ENCODE measurements at regions not wholly inside any gene's neighbourhood (a gene's known extent, or its start where the extent isn't known, plus 50 kb on each side); places are given as distances from the start of the nearest gene placed in this dataset.

DNA sequence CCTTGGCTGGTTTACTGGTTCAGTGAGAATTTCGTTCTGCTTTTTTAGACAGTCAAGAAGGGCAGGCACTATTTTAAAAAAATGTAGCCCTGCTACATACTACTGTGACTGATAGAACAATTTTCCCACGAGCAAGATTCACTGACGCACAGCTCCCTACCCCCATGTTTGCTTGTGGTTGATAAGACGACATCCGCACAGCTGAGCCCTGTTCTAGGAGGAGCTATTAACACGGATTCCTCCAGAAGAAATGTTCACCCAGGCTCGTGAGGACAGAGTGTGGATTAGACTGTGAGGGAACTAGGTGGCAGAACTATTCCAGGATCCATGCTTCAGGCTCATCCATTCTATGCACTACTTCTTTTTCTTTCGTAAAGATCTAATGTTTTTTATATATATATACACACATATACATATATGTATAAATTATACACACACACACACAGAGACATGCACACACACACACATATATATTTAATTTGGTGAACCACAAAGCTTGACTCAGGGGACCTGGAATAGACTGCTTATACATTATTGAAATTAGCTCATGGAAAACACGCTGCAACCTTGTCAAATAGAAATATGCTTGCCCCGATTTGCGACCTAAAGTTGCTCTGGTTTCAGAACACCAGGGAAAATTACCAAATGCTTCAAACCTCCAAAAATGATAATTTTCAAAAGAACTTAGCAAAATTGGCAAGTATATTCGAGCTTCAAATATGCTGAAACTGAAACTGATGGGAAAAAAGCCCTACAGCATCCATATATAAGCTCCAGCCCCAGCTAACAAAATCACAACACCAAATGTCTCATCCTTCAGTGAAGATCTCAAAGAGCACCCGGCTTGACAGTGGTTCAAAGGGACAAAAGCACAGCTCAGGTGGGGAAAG, 370.4 kb downstream of the SOCS6 start:
- H3K27ac ChIP-seq: no peak overlapping the region
- intact Hi-C loops (cut with DNase I; ENCODE audit: low total_unique reads) (no loop called here), in situ Hi-C loops (cut with MboI; ENCODE audit: low sequenced_read_pairs in 4 of 4) (no loop called here)
- no peak overlapping the region for H3K4me3 ChIP-seq
- H3K36me3 ChIP-seq: no peaks in the 10 kb centered on the region
- no peak for DNase-seq
- no peaks in the 10 kb centered on the region for H3K9me3 ChIP-seq
- H3K4me1 ChIP-seq: no peaks in the 10 kb centered on the region
- TF ChIP-seq, protein P1, sequence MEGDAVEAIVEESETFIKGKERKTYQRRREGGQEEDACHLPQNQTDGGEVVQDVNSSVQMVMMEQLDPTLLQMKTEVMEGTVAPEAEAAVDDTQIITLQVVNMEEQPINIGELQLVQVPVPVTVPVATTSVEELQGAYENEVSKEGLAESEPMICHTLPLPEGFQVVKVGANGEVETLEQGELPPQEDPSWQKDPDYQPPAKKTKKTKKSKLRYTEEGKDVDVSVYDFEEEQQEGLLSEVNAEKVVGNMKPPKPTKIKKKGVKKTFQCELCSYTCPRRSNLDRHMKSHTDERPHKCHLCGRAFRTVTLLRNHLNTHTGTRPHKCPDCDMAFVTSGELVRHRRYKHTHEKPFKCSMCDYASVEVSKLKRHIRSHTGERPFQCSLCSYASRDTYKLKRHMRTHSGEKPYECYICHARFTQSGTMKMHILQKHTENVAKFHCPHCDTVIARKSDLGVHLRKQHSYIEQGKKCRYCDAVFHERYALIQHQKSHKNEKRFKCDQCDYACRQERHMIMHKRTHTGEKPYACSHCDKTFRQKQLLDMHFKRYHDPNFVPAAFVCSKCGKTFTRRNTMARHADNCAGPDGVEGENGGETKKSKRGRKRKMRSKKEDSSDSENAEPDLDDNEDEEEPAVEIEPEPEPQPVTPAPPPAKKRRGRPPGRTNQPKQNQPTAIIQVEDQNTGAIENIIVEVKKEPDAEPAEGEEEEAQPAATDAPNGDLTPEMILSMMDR (IDR thresholded peaks at IDR 0.05 in 4 of 5, conservative IDR thresholded peaks at IDR 0.05 in 1 of 5): no peak
- TF ChIP-seq POLR2A (IDR thresholded peaks at IDR 0.05): no peak
- ATAC-seq: no peak
- no peaks in the 10 kb centered on the region for H3K27me3 ChIP-seq

DNA sequence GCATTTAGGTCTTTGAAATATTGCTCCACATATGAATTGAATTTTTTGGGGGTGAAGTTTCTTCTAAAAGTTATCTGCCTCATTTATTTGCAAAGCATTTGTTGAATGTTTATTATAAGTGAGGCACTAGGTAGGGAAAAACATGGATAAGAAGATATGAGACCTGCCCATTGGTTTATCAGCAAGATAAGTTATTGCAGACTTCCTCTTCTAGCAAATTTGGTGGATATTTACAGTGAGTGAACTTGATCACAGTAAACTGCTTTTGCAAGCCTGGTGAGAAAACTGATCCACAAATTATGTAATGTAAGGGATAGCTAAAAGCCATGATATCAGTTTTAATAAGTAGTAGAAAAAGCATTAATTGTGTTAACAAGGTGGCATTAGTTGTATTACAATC, 364.8 kb downstream of the SOCS6 start:
- no peaks in the 10 kb centered on the region for H3K4me1 ChIP-seq

DNA sequence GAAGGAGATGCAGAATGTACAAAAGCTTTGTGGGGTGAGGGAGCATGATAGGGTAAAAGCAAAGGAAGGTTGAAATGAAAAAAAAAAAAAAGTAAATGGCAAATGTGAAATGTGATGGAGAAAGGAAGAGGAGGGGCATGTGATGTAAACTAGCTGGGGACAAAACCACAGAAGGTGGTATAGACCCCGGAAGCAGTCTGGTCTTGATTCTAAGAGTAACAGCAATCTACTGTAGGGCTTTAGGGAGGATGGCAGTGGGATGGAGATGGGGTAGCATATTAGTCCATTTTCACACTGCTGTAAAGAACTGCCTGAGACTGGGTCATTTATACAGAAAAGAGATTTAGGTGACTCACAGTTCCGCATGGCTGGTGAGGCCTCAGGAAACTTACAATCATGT, 362.0 kb downstream of the SOCS6 start:
- ATAC-seq (no peak), DNase-seq (no peak)
- no peak overlapping the region for H3K27ac ChIP-seq
- no peaks in the 10 kb centered on the region for H3K36me3 ChIP-seq
- no peaks in the 10 kb centered on the region for H3K9me3 ChIP-seq
- intact Hi-C loops (cut with DNase I; ENCODE audit: low total_unique reads): no loop called here
- H3K27me3 ChIP-seq: no peaks in the 10 kb centered on the region
- no peak overlapping the region for H3K4me3 ChIP-seq
- in situ Hi-C loops (cut with MboI; ENCODE audit: low sequenced_read_pairs in 4 of 4): no loop called here
- H3K4me1 ChIP-seq: no peaks in the 10 kb centered on the region
- TF ChIP-seq, protein P1 (IDR thresholded peaks at IDR 0.05 in 4 of 5, conservative IDR thresholded peaks at IDR 0.05 in 1 of 5): no peak
- TF ChIP-seq POLR2A (IDR thresholded peaks at IDR 0.05): no peak

More for the DNA sequence above, 364.8 kb downstream of the SOCS6 start:
- no peaks in the 10 kb centered on the region for H3K9me3 ChIP-seq
- H3K4me3 ChIP-seq: no peak overlapping the region
- no peak overlapping the region for H3K27ac ChIP-seq
- in situ Hi-C loops (cut with MboI; ENCODE audit: low sequenced_read_pairs in 4 of 4) (no loop called here), intact Hi-C loops (cut with DNase I; ENCODE audit: low total_unique reads) (no loop called here)
- TF ChIP-seq, protein P1 (IDR thresholded peaks at IDR 0.05 in 4 of 5, conservative IDR thresholded peaks at IDR 0.05 in 1 of 5): no peak
- TF ChIP-seq POLR2A (IDR thresholded peaks at IDR 0.05): no peak
- no peaks in the 10 kb centered on the region for H3K27me3 ChIP-seq
- DNase-seq (no peak), ATAC-seq (no peak)
- H3K36me3 ChIP-seq: no peaks in the 10 kb centered on the region

DNA sequence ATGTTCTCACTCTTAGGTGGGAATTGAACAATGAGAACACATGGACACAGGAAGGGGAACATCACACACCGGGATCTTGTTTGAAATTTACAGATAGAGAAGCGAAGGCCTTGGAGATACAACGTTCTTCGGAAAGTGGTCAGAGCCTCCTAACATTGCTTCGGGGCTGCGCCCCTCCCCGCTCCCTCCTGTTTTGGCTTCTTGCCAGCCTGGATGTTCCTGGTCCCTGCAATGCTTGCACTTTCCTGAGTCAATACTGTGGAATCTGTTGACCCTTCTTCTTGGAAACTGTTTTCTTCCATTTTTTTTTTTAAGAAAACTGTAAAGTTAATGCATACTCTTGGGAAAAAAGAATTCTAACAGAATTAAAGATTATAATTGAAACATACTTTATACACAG, 360.8 kb downstream of the SOCS6 start:
- H3K4me1 ChIP-seq: no peaks in the 10 kb centered on the region
- no peaks in the 10 kb centered on the region for H3K36me3 ChIP-seq
- TF ChIP-seq, protein P1 (IDR thresholded peaks at IDR 0.05 in 4 of 5, conservative IDR thresholded peaks at IDR 0.05 in 1 of 5): no peak
- TF ChIP-seq POLR2A (IDR thresholded peaks at IDR 0.05): no peak
- in situ Hi-C loops (cut with MboI; ENCODE audit: low sequenced_read_pairs in 4 of 4) (no loop called here), intact Hi-C loops (cut with DNase I; ENCODE audit: low total_unique reads) (no loop called here)
- no peak for DNase-seq
- H3K27me3 ChIP-seq: no peaks in the 10 kb centered on the region
- H3K9me3 ChIP-seq: no peaks in the 10 kb centered on the region
- no peak for ATAC-seq
- no peak overlapping the region for H3K4me3 ChIP-seq
- no peak overlapping the region for H3K27ac ChIP-seq
